Ecto neural progenitor cell (in vitro differentiated cells): ENCODE measurements at regions not wholly inside any gene's neighbourhood (a gene's known extent, or its start where the extent isn't known, plus 50 kb on each side); places are given as distances from the start of the nearest gene placed in this dataset.
"Not testable (repeated sequence)": the region's sequence is repeated elsewhere in the genome, so short reads cannot be mapped to it uniquely, and the experiment has no call there.

ENCODE experiments used
- DNase-seq: peaks from one replicate; pipeline ENCODE4 v3.0.0-alpha.2; 2018; ENCODE audit warnings: low spot score

GRCh38 chr15:56808160-56808559 lies 74.9 kb upstream of the ZNF280D start:
- no peak for DNase-seq

GRCh38 chr15:56806148-56806536 lies 72.8 kb upstream of the ZNF280D start:
- DNase-seq, result no peak

GRCh38 chr15:56805466-56806147 lies 72.3 kb upstream of the ZNF280D start:
- DNase-seq, result no peak

GRCh38 chr15:56804938-56805337 lies 71.6 kb upstream of the ZNF280D start:
- no peak for DNase-seq

GRCh38 chr15:56804279-56804678 lies 71.0 kb upstream of the ZNF280D start:
- no peak for DNase-seq

- no peak for DNase-seq
Measured at GRCh38 chr15:56802161-56802560, 68.9 kb upstream of the ZNF280D start.

GRCh38 chr15:56798639-56799038 lies 65.3 kb upstream of the ZNF280D start:
- DNase-seq, result no peak

- no peak for DNase-seq
Measured at GRCh38 chr15:56797720-56798275, 64.5 kb upstream of the ZNF280D start.

- DNase-seq, result no peak
Measured at GRCh38 chr15:56795502-56795901, 62.2 kb upstream of the ZNF280D start.

GRCh38 chr15:56794553-56795329 lies 61.4 kb upstream of the ZNF280D start:
- DNase-seq, result no peak

GRCh38 chr15:56794165-56794552 lies 60.9 kb upstream of the ZNF280D start:
- DNase-seq, result no peak

GRCh38 chr15:56792211-56792610 lies 58.9 kb upstream of the ZNF280D start:
- no peak for DNase-seq

GRCh38 chr15:56791521-56791920 lies 58.2 kb upstream of the ZNF280D start:
- not testable (repeated sequence) for DNase-seq

GRCh38 chr15:56788359-56788758 lies 55.0 kb upstream of the ZNF280D start:
- DNase-seq, result no peak

- no peak for DNase-seq
Measured at GRCh38 chr15:56786966-56787365, 53.7 kb upstream of the ZNF280D start.

GRCh38 chr15:56783857-56784661 lies 50.8 kb upstream of the ZNF280D start:
- no peak for DNase-seq

GRCh38 chr15:56783156-56783856 lies 50.0 kb upstream of the ZNF280D start:
- no peak for DNase-seq
